GM21367 (cell line): ENCODE measurements at regions not wholly inside any gene's neighbourhood (a gene's known extent, or its start where the extent isn't known, plus 50 kb on each side); places are given as distances from the start of the nearest gene placed in this dataset.

Experiments
- ATAC-seq: cut with Tn5 transposase; IDR thresholded peaks from one replicate; pipeline ENCODE4 v1.9.1; 2021; ENCODE audit not compliant: unreplicated experiment

DNA sequence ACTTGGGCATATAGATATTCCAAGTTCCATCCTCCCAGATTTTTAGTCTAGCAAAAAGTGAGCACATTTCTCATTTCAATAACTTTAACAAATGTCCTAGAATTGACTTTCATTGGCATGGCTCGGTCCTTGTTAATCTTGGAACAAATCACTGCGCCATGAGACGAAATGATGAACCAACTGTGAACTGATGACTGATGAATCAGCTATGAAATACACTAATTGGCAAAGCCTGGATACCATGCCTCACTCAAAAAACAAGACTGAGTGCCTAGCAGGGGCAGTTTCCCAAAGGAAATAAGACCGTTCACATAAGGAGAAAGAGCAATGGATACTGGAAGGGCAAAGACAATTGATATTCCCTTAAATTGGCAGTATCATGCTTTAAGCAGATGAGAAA lies 248.6 kb upstream of the VEGFC start:
- ATAC-seq, result no peak

DNA sequence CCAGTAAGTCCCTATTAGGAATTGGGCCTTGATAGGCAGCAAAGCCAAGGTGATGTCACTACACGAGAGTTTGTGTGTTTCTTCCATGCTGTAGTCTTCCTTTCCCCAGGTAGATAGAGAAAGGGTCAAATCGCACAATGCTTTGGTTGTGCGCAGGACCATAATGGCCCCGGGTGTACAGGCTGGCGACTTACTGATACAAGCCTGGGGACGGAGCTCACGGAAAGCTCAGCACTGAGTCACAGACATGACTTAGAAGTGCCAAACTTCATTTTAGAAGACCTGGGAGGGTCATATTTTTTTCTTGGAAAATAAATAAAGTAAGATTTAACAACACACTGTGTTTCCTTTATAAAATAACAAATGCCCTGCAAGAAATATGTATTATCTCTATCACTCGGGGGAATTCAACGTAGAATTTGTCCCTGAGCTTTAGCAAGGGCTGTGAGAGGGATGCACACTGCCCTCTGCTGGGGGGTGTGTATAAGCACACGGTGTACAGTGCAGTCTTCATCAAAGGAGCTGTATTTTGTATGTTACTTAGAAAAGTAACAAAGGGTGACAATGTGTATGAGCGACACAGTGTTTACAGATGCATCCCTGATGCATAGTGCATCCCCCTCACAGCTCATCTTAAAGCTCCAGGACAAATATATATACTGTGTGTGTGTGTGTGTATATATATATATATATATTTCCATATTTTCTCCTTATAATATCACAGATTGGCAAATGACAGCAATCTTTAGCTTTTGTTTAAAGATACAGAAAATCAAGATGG lies 254.5 kb upstream of the VEGFC start:
- ATAC-seq, result peak; percentile 89

DNA sequence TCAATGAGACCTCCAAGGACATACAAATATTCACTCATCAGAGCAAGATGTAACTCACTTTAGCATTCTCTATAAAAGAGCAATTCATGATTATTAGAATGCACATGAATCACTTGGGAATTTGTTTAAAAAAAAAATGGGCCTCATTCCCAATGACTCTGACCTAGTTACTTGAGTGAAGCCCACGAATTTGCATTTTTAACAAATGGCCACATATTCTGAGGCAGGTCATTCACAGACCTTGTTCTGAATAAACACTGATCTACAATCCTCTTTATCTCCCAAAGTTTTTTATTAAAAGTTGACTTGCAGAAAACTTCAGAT lies 255.1 kb upstream of the VEGFC start:
- ATAC-seq, result no peak

DNA sequence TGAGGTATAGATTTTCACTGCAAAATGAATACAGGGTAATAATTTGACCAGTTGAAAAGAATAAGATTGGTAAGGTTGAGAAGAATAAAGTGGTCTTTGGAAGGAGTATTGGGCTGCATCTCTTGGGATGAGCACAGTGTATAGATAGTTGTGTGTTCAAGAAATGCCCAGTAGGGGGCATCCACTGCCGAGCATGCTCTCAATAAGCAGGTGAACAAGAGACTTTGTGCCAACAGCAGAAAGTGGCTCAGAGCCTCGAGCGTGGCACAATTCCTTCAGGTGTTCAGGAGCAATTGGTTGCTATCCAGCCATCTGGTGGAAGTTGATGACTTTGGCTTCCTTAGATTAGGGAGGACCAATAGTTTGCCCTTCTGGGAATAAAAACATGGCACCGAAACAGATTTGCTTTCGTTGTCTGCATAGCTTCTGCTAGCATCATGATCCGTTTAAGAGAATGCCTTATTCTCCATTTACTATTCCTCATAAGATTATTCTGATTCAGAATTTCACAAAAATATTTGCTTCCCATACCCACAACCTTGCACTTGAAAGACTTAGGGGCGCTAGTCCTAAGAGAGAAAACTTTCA lies 258.1 kb upstream of the NEIL3 start:
- ATAC-seq, result peak; percentile 92

DNA sequence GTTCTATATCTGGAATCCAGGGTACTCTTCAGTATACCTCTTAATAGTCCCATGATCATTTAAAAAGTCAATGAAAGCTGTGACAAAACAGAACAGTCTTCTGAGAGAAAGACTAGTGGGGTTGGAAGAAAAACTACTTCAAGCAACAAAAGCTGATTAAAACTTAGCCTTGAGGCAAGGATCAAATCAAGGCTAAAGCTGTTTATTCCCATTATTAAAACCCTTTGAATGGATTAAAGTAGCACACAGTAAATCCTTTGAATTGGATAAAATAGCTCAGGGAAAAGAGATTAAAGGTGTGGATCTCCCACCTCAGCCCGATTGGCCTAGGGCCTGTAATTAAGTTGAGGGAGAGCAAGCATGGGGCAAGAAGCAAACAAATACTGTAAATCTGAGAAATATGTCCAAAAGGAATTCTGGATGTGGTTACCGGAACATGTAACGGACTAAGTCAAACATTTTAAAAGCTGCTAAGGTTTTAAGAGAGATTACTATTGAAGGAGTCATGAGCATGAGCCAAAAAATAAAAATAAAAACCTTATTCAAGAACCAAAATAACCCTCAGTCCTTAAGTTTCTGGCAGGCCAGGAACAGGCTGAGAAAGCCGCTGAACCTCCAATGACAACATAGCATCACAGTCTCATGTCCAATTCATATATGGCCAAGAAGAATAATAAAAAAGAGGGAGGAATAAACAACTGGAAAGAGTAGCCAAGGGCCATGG lies 257.3 kb upstream of the NEIL3 start:
- no peak for ATAC-seq

DNA sequence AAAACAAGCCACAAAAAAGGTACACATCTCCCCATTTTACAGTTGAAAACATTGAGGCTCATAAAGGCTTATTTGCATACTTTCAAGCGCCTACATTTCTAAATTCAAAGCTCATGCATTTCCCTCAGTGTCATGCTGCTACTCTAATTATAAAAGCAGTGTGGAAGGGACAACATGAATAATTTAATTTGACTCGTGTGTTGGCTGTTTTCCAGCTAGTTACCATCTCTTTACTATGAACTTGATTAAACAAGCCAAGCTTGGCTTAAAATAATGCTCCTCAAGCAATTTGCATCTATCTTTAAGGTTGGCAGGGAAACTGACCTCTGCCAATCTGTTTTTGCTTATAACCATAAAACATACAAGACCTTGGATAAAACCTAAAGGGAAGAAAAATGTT lies 252.5 kb upstream of the NEIL3 start:
- ATAC-seq, result no peak

DNA sequence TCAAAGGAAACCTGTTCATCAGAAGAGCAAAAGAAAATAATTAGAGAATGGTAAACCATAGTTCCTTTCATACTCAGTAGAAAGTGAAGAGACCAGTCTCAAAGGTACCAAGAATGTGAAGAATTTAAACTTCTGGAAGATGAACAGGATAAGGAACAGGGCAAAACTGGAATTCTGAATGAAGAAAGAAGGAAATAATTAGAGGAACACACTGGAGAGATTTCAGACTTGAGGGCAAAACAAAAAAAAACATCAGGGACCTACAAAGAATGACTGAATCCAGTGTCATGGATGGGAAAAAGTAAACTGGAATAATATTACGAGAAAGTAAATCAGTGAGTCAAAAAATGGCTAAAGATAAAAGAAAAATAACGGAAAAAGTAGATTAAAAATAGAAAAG lies 245.6 kb upstream of the NEIL3 start:
- no peak for ATAC-seq

DNA sequence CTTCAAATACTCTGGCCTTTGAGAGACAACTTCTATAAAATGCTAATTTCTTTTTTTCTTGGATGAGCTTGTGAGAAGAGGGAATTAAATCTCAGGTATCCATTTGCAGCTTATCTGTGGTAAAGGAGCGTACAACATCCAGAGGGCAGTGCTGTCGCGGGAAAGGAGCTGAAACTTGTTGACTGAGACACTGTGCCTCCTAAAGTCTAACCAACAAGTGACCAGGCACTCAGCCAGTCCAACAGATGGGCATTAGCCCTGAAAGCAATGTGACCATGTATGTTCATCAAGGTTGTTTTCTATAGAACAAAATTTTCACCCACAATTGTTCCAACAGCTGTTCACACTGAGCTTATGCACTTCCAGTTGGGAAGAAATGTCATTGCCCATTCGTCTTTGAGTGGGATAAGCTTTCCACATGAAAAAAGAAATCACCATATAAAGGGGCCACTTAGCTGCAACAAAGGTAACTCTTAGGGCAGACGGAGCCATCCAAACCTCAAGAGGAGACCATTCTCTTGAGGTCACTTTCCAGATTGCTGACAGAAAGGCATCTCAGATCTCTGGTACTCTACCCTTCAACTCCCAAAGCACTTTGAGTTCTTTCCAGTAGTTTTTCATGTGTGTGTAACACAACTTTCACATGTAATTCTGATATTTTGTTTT lies 244.8 kb upstream of the NEIL3 start:
- no peak for ATAC-seq

DNA sequence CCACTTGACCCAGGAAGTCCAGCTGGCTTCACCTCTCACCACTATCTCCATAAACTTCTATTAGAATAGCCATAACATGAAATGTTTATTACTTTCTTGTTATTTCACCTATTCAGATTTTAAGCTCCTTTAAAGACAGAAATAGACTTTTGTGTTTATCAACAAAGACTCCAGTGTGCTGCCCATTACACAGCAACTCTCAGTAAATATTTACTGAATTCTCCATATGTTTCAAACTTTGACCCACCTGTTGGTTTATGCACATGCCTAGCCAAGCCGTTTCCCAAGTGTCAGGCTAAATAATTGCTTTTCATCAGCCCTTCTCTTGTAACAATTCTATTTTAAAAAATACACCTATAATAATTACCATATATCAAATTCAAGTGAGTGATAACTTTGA lies 242.9 kb upstream of the NEIL3 start:
- ATAC-seq, result no peak

DNA sequence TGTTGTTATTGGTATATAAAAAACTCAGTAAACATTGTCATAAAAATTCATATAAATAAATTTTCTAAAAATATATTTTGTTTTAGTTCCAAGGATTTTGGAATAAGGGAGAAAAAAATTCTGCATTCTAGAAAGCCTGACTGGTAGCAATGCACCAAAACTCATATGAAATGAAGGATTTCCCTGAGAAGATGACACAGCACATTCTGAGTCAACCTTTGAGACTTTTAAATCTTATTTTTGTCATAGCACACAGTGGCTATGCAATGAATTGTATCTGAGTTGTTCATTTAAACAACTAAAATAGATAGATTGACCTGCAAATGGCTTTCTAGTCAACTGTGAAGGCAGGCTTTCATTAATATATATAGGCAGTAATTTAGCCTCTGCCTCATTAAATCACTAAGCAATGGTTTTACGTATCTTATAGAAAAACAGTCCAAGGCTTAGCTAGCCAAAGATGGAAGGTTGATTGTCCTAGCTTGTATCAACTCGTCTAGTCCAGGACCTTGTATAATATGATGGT lies 239.1 kb upstream of the NEIL3 start:
- ATAC-seq, result no peak

DNA sequence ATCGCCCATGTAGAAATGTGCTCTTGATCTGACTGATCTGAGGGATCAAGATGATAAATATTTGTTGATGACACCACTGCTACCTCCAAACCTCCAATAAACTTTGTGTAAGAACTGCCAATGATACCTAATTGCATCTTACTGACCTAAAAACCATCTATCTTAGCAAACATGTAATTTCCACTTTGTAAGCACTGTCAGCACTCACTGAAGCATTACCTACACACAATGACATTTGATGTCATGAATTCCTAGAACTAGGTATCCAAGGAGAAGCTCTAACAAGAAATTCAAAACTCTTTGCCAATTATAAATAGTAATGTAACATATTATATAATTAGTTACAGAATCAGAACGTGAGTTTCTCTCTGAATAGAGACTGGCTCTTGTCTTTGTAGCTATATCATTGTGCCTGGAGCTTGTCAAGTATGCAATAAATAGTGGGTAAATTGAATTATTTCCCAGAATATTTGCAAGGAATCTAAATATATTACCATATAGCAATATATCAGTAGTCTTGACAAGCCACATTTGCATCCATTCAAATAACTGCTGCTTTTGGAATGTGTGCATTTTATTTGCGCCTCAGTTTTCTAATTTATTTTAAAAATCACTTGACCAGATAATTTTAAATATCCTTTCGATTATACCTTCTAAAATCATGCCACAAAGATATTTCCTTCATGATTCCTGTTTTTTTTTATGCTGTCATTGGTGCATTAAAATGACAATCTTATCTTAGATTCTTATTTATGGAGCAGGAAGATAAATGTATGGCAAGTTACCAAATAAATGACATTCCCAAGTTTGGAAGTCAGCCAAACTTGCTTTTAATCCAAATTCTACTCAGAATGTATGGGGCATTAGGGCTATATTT lies 232.3 kb upstream of the NEIL3 start:
- no peak for ATAC-seq

DNA sequence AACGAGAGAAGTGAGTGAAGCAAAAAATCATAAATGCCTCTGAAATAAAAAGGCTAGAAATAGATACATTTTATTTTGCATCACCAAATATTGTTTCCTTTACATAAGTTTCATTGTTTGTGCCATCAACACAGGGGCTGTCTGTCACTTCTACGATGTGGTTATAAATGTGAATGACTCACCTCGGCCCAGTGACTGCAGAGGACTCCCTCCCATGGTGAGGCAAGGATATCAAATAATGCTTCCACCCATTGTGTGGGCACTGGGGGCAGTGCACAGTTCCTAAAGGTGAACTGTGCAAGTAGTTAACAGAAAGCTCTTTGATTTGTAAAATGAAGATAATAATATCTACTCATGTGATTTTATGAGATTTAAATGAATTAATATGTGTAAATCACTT lies 230.3 kb upstream of the NEIL3 start:
- no peak for ATAC-seq

DNA sequence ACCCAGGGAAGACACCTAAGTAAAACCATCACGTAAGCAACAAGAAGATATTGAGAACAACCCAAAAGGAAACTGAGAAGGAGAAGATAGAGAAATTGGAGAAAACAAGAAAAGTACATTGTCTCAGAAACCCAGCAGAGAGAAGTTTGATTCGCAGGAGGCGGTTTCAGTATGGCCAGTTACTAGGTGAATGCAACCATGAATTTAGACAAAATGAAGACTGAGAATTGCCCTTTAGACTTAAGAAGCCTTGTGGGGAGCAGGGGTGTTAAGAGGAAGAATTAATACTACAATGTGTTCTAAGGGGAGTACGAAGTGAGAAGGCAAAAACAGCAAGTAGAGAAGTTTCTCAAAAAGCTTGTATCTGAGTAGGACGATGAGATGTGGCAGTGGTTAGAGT lies 229.3 kb upstream of the NEIL3 start:
- ATAC-seq, result no peak

DNA sequence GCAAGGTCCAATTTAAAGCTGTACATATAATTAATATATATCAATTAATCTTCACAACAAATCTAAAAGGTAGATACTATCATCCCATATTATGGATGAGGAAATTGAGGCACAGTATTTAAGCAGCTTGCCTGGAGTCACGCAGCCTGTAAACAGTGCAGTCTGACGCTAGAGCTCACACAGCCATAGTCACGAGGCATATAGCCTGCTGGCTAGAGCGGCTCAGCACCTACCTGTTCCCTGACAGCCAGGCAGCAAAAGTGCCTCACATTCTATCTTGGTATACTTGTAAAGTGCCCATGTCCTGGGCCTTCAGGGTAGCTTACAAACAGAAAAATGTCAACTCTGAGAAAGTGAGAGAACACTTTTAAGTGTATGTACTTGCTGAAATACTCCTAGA lies 222.6 kb upstream of the NEIL3 start:
- ATAC-seq, result no peak

DNA sequence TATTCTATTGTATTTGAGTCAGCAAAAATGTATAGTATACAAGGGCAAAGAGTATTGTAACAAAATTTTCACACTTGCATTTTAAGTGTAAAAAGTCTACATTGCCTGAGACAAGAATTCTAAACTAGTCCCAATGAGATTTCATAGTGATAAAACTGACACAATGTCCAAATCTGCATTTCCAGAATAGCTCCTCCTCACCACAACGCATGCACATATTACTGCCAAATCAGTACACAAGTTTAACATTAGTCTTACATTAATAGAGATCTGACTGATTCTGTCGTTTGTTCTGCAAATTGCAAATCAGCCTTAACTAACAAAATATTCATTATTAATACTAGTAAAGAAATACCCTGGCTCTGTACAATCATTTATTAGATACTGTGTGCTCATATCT lies 222.2 kb upstream of the NEIL3 start:
- no peak for ATAC-seq

DNA sequence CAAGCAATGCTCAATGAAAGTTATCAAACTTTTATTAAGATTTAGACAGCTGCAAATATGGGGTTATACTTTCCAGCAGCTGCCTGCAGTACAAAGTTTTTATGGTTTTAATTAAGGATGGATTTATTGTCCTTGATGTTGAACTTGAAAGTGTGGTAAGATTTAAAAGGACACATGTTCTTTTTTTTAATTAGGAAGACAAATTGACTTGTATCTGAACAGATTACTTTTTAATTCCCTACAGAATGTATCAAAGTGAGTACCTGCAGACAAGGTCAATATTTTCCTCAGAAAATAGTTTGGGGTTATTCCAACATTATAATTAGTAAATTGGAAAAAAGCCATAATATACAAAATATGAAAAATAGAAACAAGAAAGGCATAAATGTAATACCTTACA lies 218.2 kb upstream of the NEIL3 start:
- ATAC-seq, result no peak

DNA sequence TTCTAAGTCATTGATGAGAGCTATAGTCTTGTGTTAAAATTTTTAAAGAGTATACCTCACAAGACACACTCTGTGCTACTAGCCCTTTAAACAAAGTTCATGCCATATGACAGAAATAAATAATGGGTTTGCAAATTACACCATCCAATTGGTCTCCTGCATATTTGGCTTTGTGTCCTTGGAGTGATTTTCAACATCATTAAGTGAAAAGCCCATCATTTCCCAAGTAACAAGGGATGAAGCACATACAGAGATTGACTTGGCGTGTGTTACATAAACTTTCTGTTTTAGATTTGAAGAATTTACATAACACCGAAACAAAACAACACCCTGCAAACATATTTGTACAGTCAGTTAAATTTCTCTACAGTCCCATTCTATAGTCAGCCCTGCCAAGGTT lies 216.9 kb upstream of the NEIL3 start:
- no peak for ATAC-seq

DNA sequence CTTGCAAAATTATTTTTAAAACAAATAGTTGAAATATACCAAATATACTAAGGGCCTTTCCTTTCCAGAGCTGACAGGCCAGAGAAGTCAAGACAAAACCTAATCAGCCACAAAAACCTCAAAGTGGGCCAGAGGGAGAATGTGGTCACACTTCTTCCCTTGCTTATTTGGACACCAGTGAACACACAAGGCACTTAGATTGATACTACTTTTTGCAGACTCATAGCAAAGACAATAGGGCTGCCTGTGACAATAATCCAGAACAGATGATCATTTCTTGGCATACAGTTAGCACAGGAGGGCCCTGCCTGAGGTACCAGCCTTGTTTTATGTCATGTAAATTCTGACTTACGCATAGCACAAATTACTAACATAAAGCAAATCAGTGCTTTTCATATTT lies 215.7 kb upstream of the NEIL3 start:
- no peak for ATAC-seq

DNA sequence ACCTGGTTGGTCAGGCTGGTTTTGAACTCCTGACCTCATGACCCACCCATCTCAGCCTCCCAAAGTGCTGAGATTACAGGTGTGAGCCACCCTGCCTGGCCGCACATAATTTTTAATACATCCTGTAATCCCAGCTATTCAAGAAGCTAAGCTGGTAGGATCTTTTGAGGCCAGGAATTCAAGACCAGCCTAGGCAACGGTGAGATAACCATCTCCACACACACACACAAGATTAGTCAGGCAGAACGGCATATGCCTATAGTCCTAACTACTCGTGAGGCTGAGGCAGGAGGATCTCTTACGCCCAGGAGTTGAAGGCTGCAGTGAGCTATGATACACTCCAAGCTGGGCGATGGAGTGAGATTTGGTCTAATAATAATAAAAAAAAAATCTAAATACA lies 212.4 kb upstream of the NEIL3 start:
- no peak for ATAC-seq

DNA sequence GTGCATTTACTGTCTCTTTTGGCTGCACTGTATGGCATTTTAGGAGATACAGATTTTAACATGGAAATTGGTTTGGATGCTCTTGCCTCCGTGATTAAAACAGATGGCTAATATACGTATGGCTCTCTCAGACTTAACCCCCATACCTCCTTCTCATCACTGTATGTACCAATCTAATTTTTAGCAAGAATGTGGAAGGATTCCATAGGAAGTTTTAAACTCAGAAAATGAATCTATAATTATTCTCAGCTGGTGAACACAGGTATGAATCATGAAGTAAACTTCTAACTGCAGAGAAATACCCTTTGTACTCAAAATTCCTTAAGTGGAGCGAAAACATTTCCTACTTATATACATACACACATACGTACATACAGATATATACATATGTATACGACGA lies 210.5 kb upstream of the NEIL3 start:
- no peak for ATAC-seq

DNA sequence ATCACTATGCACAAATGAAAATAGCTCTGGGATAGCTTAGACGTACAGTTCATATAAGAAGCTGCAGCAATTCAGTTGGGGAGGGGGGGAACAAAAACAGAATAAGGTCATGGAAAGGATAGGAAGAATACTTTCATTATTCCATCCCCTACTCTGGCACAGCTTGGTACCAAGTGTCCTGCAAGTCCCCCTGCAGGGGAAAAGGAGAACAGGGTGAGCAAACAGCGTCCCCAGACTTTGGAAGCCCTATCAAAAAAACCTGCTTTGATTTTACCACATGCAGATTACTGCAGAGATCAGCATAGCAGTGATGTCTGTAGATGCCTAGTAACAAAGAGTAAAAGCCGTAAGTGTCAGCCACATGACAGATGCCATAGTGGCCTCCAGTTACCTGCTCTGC lies 209.4 kb upstream of the NEIL3 start:
- no peak for ATAC-seq
